ENCODE measurements at regions not wholly inside any gene's neighbourhood (a gene's known extent, or its start where the extent isn't known, plus 50 kb on each side); places are given as distances from the start of the nearest gene placed in this dataset.
"Not testable (repeated sequence)": the region's sequence is repeated elsewhere in the genome, so short reads cannot be mapped to it uniquely, and the experiment has no call there.

DNA sequence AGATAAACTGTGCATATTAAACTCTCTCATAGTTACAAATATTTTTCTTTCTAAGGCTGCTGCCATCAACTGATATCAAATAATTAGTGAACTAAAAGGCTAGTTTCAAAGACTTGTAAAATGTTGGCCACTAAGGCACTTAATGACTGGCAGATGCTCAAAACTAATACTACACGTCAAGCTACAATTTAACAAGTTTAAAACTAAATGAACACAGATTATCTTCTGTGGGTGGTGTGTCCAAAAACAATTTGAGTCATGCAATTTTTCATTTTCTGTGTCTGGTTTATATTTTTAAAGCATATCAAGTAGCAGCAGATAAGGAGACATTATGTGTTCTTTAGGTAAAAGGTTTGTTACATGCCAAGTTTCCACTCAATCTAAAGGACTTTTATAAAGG lies 665.1 kb downstream of the EFNA5 start:
- Histone ChIP-seq H3K27me3 (no peaks in the 10 kb centered on the region), H3K36me3 (no peaks in the 10 kb centered on the region), H3K4me1 (no peaks in the 10 kb centered on the region), H3K4me3 (no peak overlapping the region), H3K9me3 (no peaks in the 10 kb centered on the region), H3K27ac (no peak overlapping the region)
- no peak for TF ChIP-seq POLR2A (IDR thresholded peaks at IDR 0.05)
- TF ChIP-seq EP300 (IDR thresholded peaks at IDR 0.05), result no peak
- no peak for TF ChIP-seq POLR2AphosphoS5 (IDR thresholded peaks at IDR 0.05)
- TF ChIP-seq, protein P1, sequence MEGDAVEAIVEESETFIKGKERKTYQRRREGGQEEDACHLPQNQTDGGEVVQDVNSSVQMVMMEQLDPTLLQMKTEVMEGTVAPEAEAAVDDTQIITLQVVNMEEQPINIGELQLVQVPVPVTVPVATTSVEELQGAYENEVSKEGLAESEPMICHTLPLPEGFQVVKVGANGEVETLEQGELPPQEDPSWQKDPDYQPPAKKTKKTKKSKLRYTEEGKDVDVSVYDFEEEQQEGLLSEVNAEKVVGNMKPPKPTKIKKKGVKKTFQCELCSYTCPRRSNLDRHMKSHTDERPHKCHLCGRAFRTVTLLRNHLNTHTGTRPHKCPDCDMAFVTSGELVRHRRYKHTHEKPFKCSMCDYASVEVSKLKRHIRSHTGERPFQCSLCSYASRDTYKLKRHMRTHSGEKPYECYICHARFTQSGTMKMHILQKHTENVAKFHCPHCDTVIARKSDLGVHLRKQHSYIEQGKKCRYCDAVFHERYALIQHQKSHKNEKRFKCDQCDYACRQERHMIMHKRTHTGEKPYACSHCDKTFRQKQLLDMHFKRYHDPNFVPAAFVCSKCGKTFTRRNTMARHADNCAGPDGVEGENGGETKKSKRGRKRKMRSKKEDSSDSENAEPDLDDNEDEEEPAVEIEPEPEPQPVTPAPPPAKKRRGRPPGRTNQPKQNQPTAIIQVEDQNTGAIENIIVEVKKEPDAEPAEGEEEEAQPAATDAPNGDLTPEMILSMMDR (IDR thresholded peaks at IDR 0.05), result no peak
- 32 to 52% methylated on average over 1 of the region's 1 CpG for WGBS, 2 donors
- DNase-seq, result no peak
- ATAC-seq (ENCODE audit: low FRiP score in 2 of 2), result no peak

DNA sequence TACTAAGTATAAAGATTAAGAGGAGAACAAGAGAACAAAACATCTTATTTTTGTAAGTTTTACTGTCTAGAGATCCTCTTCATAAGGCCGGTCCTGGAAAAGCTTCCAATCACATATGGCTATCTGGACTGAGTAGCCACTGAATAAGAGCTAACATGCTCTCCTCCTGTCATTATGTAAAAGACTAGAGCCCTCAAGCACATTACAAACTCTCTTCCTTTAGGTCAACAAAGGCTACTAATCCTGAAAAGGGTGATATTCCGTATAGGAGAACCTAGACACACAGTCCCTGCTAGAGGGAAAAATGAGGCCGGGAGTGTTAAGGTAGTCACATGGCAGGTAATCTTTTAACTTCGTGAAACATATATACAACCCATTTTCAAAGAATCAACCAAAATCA lies 665.6 kb downstream of the EFNA5 start:
- no peak for DNase-seq
- H3K36me3 ChIP-seq, result no peaks in the 10 kb centered on the region
- ATAC-seq (ENCODE audit: low FRiP score in 2 of 2), result no peak
- no peaks in the 10 kb centered on the region for H3K27me3 ChIP-seq
- H3K9me3 ChIP-seq, result no peaks in the 10 kb centered on the region
- TF ChIP-seq EP300 (IDR thresholded peaks at IDR 0.05) (no peak), POLR2AphosphoS5 (IDR thresholded peaks at IDR 0.05) (no peak), POLR2A (IDR thresholded peaks at IDR 0.05) (no peak)
- TF ChIP-seq, protein P1 (IDR thresholded peaks at IDR 0.05), result no peak
- H3K4me3 ChIP-seq, result no peak overlapping the region
- 66 to 75% methylated on average over 4 of the region's 4 CpGs for whole genome bisulfite sequencing, 2 donors
- no peaks in the 10 kb centered on the region for H3K4me1 ChIP-seq
- H3K27ac ChIP-seq, result no peak overlapping the region

DNA sequence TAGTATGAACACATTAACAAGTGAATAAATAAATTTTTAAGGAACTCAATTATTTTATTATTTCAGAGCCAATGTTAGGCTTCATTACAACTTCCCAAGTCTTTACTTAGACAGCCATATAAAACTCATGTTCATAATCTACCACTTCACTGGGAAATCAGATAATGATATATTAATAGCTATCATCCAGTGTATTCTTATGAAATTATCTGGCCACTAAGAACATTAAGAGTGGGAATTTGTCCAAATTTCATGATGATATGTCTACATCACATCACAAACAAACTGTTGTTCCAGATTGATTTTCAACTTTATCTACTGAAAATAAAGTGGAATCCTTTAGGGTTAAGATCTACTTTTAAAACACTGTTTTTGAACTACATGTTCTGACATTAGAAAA lies 668.6 kb downstream of the EFNA5 start:
- DNase-seq, result no peak
- TF ChIP-seq, protein P1 (IDR thresholded peaks at IDR 0.05), result no peak
- TF ChIP-seq POLR2A (IDR thresholded peaks at IDR 0.05) (no peak), POLR2AphosphoS5 (IDR thresholded peaks at IDR 0.05) (no peak), EP300 (IDR thresholded peaks at IDR 0.05) (no peak)
- H3K36me3 ChIP-seq, result no peaks in the 10 kb centered on the region
- no peaks in the 10 kb centered on the region for H3K4me1 ChIP-seq
- no peaks in the 10 kb centered on the region for H3K9me3 ChIP-seq
- no peak for ATAC-seq (ENCODE audit: low FRiP score in 2 of 2)
- H3K27ac ChIP-seq, result no peak overlapping the region
- no peak overlapping the region for H3K4me3 ChIP-seq
- no peaks in the 10 kb centered on the region for H3K27me3 ChIP-seq

DNA sequence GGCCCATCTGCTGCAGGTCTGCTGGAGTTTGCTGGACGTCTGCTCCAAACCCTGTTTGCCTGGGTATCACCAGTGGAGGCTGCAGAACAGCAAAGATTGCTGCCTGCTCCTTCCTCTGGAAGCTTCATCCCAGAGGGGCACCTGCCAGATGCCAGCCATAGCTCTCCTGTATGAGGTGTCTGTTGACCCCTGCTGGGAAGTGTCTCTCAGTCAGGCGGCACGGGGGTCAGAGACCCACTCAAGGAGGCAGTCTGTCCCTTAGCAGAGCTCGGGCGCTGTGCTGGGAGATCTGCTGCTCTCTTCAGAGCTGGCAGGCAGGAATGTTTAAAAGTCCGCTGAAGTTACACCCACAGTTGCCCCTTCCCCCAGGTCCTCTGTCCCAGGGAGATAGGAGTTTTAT lies 671.2 kb downstream of the EFNA5 start:
- not testable (repeated sequence) for DNase-seq; ATAC-seq (ENCODE audit: low FRiP score in 2 of 2); H3K27ac ChIP-seq; H3K4me1 ChIP-seq; H3K9me3 ChIP-seq; H3K27me3 ChIP-seq; H3K4me3 ChIP-seq; H3K36me3 ChIP-seq
- WGBS, 2 donors, result 85 to 91% methylated on average over 4 to 6 of the region's 6 CpGs

- no peak for TF ChIP-seq POLR2A (IDR thresholded peaks at IDR 0.05)
- no peak for TF ChIP-seq POLR2AphosphoS5 (IDR thresholded peaks at IDR 0.05)
- TF ChIP-seq, protein P1 (IDR thresholded peaks at IDR 0.05), result no peak
- TF ChIP-seq EP300 (IDR thresholded peaks at IDR 0.05), result no peak
- Histone ChIP-seq H3K9me3 (no peaks in the 10 kb centered on the region), H3K27ac (no peak overlapping the region), H3K4me1 (no peaks in the 10 kb centered on the region), H3K27me3 (no peaks in the 10 kb centered on the region), H3K36me3 (no peaks in the 10 kb centered on the region), H3K4me3 (no peak overlapping the region)
- 65 to 67% methylated on average over 2 of the region's 2 CpGs for WGBS, 2 donors
- DNase-seq (no peak), ATAC-seq (ENCODE audit: low FRiP score in 2 of 2) (no peak)
Observed at GRCh38 chr5:106986006-106986405, 684.7 kb downstream of the EFNA5 start.
